ENCODE measurements at regions not wholly inside any gene's neighbourhood (a gene's known extent, or its start where the extent isn't known, plus 50 kb on each side); places are given as distances from the start of the nearest gene placed in this dataset.

GRCh38 chr1:38097284-38097898 lies 50.8 kb upstream of the POU3F1 start:
- H3K4me3 Mint-ChIP-seq (ENCODE audit: low read depth, unreplicated experiment) = no peak overlapping the region
- no peak for DNase-seq
- H3K27me3 Mint-ChIP-seq (ENCODE audit: unreplicated experiment) = peaks cover 90% of the 10 kb centered on the region
- CTCF ChIA-PET = no interaction called here
- H3K9me3 Mint-ChIP-seq (ENCODE audit: low read depth, unreplicated experiment) = no peaks in the 10 kb centered on the region
- BruUV-seq (replicated peaks) = no TSS peak
- H3K36me3 Mint-ChIP-seq (ENCODE audit: insufficient read depth, unreplicated experiment) = no peaks in the 10 kb centered on the region
- no peaks in the 10 kb centered on the region for H3K4me1 Mint-ChIP-seq (ENCODE audit: low read depth, unreplicated experiment)
- no peak for TF ChIP-seq CTCF (IDR thresholded peaks at IDR 0.05; ENCODE audit: unreplicated experiment)
- H3K27ac Mint-ChIP-seq (ENCODE audit: unreplicated experiment) = no peak overlapping the region
- intact Hi-C loops (cut with micrococcal nuclease; ENCODE audit: unreplicated experiment) = no loop called here

All from Calu3 (cell line).